SK-N-MC (cell line): ENCODE measurements at regions not wholly inside any gene's neighbourhood (a gene's known extent, or its start where the extent isn't known, plus 50 kb on each side); places are given as distances from the start of the nearest gene placed in this dataset.

Experiments
- EZH2 ChIP-seq: fragments of 200-600 bp; sonication (generic); IDR thresholded peaks from one replicate; pipeline ENCODE4 v1.6.1; 2017; ENCODE audit warnings: antibody characterized with exemption
- POLR2AphosphoS5 ChIP-seq: IDR thresholded peaks from 2 replicates; pipeline ENCODE4 v1.6.1; 2012; ENCODE audit warnings: mild to moderate bottlenecking, low read depth, low read length, borderline replicate concordance

DNA sequence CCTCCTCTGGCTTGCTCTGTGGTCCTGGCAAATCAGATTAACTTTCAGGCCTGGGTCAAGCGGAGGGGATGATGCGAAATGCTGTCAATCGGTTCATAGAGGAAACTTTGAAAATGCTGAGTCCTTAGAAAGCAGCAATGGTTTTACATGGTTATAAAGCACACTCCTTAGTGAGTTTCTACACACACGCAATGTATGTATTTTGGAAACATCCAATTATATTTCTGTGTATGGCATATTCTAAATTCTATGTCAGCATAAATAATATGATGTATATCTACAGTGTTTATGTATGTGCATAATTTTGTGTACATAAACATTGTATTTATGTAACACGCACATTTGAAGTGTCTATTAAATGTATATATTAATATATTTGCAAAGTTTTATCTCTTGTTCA lies 118.0 kb upstream of the ARID2 start:
- TF ChIP-seq EZH2 (no peak), POLR2AphosphoS5 (no peak)
